Stomach smooth muscle (tissue), 2 donors: ENCODE measurements at regions not wholly inside any gene's neighbourhood (a gene's known extent, or its start where the extent isn't known, plus 50 kb on each side); places are given as distances from the start of the nearest gene placed in this dataset.
"Not testable (repeated sequence)": the region's sequence is repeated elsewhere in the genome, so short reads cannot be mapped to it uniquely, and the experiment has no call there.

ENCODE experiments used
- H3K27ac ChIP-seq: one replicate; pipeline ENCODE4 v1.7.0; 2013; ENCODE audit warnings: mild to moderate bottlenecking, low read length, inconsistent platforms
- H3K27me3 ChIP-seq, 2 donors: one replicate each; pipeline ENCODE4 v1.7.0; 2013; ENCODE audit warnings: low read length in 2 of 2; ENCODE audit not compliant: insufficient read depth in 2 of 2, control insufficient read depth in 1 of 2
- H3K36me3 ChIP-seq, 2 donors: one replicate each; pipeline ENCODE4 v1.7.0; 2013; ENCODE audit warnings: low read length in 2 of 2; ENCODE audit not compliant: control insufficient read depth in 2 of 2, insufficient read depth in 2 of 2
- H3K4me1 ChIP-seq: one replicate; pipeline ENCODE4 v1.7.0; 2013; ENCODE audit warnings: low read length; ENCODE audit not compliant: control insufficient read depth, insufficient read depth
- H3K4me3 ChIP-seq, 2 donors: one replicate each; pipeline ENCODE4 v1.7.0; 2013; ENCODE audit warnings: low read length in 2 of 2
- H3K9ac ChIP-seq, 2 donors: one replicate each; pipeline ENCODE4 v1.7.0; 2013; ENCODE audit warnings: low read length in 2 of 2, mild to moderate bottlenecking in 1 of 2
- H3K9me3 ChIP-seq, 2 donors: one replicate each; pipeline ENCODE4 v1.7.0; 2013; ENCODE audit warnings: low read length in 2 of 2; ENCODE audit not compliant: control insufficient read depth in 2 of 2
- donor health status: healthy.
- donor health status: Pancreatic carcinoma.

DNA sequence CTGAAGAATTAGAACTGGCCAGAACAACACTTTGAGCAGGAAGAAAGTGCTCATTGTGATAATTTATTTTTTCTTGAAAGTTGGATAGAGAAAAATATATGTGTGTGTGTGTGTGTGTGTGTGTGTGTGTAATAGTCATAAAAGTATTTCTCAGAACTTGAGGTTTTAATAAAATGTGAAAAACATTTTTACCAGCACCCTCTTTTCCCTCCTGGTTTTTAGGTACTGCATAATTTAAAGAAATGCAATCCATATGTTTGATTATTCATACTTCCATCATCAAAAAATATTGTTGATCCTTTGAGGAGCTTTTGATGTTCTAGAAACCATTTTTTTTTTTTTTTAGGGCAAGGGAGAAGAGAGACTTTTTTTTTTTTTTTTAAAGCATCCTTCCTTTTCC is 66.8 kb upstream of the JUN start:
- Histone ChIP-seq H3K36me3 (no peaks in the 10 kb centered on the region), H3K27ac (no peak overlapping the region), H3K27me3 (no peaks in the 10 kb centered on the region), H3K9me3 (no peaks in the 10 kb centered on the region), H3K4me3 (no peak overlapping the region), H3K4me1 (peaks cover 4% of the 10 kb centered on the region), H3K9ac (no peak overlapping the region)

GRCh38 chr1:58852731-58853485 is 69.1 kb upstream of the JUN start:
- H3K27ac ChIP-seq = no peak overlapping the region
- H3K36me3 ChIP-seq = no peaks in the 10 kb centered on the region
- peaks cover 4% of the 10 kb centered on the region for H3K4me1 ChIP-seq
- no peak overlapping the region for H3K9ac ChIP-seq
- no peaks in the 10 kb centered on the region for H3K27me3 ChIP-seq
- H3K4me3 ChIP-seq = no peak overlapping the region
- no peaks in the 10 kb centered on the region for H3K9me3 ChIP-seq

DNA sequence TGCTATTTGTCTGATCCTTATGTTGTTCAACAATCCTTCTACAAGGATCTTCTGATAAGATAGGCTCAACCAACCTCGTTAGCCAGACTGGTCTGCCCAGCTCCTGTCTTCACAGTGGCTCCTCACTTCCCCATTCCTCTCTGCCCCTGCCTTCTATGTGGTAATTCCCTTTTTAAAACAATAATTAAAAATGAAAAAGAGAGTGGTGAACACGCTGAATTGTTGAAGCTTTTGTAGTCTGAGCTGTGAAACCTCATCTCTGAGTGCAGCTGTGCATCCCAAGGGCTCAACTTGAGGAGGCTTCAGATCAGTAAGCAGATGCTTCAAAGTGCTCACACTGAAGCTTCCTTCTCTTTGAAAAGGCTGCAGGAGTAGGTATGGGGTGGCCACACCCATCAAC is 70.7 kb upstream of the JUN start:
- Histone ChIP-seq H3K36me3 (no peaks in the 10 kb centered on the region), H3K4me3 (no peak overlapping the region), H3K4me1 (no peaks in the 10 kb centered on the region), H3K9ac (no peak overlapping the region), H3K9me3 (no peaks in the 10 kb centered on the region), H3K27ac (no peak overlapping the region), H3K27me3 (no peaks in the 10 kb centered on the region)

DNA sequence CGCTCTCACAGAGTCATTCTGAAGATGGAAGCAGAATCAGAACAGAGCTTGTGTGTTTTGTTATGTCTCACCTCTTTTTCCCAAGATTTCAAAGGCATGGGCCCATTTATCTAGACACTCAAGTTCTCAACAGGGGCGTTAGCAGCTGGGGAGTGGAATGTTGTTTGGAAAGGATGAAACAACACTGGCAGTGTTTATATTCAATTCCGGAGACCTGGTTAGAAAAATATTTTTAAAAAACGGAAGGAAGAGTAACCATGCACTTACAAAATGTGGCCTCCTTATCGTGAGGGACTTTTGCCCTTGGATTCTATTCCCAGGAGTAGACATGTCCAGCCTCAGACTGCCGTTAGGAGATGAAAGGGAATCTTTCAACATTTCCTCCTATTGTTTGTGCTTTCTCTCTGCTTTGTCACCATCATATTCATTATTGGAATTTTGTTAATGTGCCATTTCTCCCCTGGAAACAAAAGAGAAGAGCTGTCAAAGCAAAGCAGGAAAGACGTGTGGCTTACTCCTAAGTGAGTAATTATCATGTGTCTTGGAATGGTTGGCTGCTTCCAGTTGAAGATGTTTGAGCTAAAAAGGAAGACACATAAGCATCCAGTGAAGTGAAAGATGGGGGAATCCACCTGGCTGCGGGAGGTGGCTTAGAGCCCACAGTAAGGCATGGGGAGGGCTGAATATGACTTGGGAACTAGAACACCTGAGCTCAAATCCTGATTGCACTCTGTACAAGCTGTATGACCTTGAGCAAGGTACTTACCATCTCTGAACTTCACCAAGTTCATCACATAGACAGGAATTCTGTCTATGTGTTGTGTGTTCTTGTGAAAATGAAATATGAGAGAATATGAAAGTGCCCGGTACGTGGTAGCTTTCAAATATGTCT is 71.7 kb upstream of the JUN start:
- H3K4me3 ChIP-seq = no peak overlapping the region
- H3K27ac ChIP-seq = no peak overlapping the region
- no peaks in the 10 kb centered on the region for H3K27me3 ChIP-seq
- H3K4me1 ChIP-seq = no peaks in the 10 kb centered on the region
- no peaks in the 10 kb centered on the region for H3K9me3 ChIP-seq
- H3K9ac ChIP-seq = no peak overlapping the region
- H3K36me3 ChIP-seq = no peaks in the 10 kb centered on the region

- not testable (repeated sequence) for H3K9me3 ChIP-seq, H3K4me3 ChIP-seq, H3K4me1 ChIP-seq, H3K36me3 ChIP-seq, H3K9ac ChIP-seq, H3K27me3 ChIP-seq, H3K27ac ChIP-seq
Measured at GRCh38 chr1:58856281-58856680, 72.4 kb upstream of the JUN start.

GRCh38 chr1:58857680-58858673 is 74.1 kb upstream of the JUN start:
- Histone ChIP-seq H3K9me3 (no peaks in the 10 kb centered on the region), H3K36me3 (no peaks in the 10 kb centered on the region), H3K27me3 (no peaks in the 10 kb centered on the region), H3K9ac (no peak overlapping the region), H3K4me1 (no peaks in the 10 kb centered on the region), H3K4me3 (no peak overlapping the region), H3K27ac (no peak overlapping the region)

- Histone ChIP-seq H3K27me3 (no peaks in the 10 kb centered on the region), H3K9ac (no peak overlapping the region), H3K36me3 (no peaks in the 10 kb centered on the region), H3K9me3 (no peaks in the 10 kb centered on the region), H3K27ac (no peak overlapping the region), H3K4me3 (no peak overlapping the region), H3K4me1 (no peaks in the 10 kb centered on the region)
Measured at GRCh38 chr1:58859769-58860485, 76.1 kb upstream of the JUN start.

DNA sequence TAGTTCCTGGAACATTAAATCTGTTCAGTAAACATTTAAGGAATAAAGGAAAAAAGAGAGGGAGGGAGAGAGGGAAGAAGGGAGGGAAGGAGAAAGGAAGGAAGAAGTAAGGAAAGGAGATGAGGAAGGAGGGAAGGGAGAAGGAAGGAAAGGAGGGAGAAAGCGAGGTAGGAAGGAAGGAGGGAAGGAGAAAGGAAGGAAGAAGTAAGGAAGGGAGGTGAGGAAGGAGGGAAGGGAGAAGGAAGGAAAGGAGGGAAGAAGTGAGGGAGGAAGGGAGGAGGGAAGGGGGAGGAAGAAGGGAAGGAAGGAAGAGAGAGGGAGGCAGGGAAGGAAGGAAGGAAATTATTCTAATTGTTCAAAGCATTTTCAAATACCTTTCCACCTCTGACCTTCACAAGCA is 77.2 kb upstream of the JUN start:
- Histone ChIP-seq H3K27ac (no peak overlapping the region), H3K4me1 (no peaks in the 10 kb centered on the region), H3K9ac (no peak overlapping the region), H3K9me3 (no peaks in the 10 kb centered on the region), H3K4me3 (no peak overlapping the region), H3K27me3 (no peaks in the 10 kb centered on the region), H3K36me3 (no peaks in the 10 kb centered on the region)

GRCh38 chr1:58861506-58861905 is 77.7 kb upstream of the JUN start:
- no peaks in the 10 kb centered on the region for H3K9me3 ChIP-seq
- no peaks in the 10 kb centered on the region for H3K4me1 ChIP-seq
- H3K27me3 ChIP-seq = no peaks in the 10 kb centered on the region
- H3K36me3 ChIP-seq = no peaks in the 10 kb centered on the region
- no peak overlapping the region for H3K4me3 ChIP-seq
- H3K27ac ChIP-seq = no peak overlapping the region
- H3K9ac ChIP-seq = no peak overlapping the region
